Fibroblast of the conjunctiva (primary cell): ENCODE measurements at regions not wholly inside any gene's neighbourhood (a gene's known extent, or its start where the extent isn't known, plus 50 kb on each side); places are given as distances from the start of the nearest gene placed in this dataset.

Experiments used
- DNase-seq: peaks from one replicate; pipeline ENCODE4 v3.0.0-alpha.2; 2010; ENCODE audit warnings: low read depth

DNA sequence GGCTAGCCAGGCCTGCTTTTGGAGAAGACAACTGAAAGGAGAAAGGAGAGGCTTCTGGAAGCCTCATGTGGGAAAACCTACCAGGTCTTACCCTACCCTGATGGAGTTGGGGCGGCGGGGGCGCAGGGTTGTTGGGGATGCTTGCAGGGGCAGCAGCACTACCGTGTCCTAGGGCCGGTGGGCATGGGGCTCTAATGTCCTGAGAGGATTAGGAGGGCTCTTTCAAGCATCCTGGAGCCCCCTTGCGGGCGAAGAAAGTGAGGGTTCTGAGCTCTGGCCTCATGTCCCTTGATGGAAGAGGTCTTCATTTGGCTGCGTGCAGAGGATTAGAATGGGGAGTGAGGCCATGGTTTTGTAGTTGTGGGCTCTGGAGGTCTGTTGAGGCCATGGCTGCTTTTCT, 86.9 kb upstream of the PITX1 start:
- DNase-seq = no peak

DNA sequence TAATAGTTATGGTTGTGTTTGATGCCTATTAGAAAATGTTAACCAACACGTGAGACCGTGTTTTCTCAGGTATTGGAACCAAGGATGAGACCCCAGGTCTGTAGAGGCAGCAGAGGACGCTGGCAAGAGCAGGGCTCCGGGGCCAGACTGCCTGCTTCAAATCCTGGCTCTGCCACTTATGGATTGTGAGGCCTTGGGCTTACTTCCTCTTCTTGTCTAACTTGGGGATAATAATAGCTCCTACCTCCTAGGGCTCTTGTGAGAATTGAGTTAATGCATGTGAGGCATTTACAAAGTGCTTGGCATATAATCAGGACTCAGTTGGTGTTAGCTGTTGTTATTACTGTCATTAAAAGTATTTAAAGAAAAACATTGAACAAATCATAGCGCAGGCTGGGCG, 85.5 kb upstream of the PITX1 start:
- no peak for DNase-seq

DNA sequence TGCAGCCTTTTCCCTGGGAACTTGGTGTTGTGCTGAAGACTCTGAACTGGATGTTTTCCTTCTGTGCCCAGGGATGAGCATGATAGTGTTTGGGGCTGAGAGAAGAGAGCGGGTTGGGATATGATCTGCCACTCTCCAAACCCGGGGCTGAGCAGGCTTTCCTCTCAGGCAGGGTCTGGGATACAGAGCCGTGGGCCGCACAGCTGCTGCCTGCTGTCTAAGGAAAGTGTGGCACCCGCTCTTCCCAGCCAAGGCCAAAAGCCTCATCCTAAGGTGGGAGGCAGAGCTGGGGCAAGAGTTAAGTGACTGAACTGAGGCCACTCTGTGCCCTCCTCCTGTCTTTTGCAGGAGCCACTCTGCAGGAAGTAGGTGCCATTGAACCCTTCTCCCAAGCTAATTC, 83.6 kb upstream of the PITX1 start:
- no peak for DNase-seq

DNA sequence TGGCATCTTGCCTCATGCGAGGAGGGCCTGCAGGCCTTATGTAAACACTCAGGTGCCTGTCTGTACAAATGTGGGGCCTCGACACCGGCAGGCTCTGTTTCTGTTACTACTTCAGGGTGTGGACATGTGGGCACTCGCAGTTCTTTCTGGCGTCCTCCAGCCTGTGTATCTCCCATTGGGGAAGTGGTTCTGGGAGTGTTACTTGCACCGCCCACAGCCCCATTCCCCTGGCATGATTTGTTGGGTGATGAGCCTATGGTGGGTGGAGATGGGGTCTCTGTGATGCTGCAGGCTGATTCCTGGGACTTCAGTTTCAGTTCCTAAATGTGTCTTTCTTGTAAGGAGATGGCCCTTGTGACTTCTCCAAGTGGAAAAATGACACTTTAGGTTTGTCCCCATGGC, 82.1 kb upstream of the PITX1 start:
- no peak for DNase-seq

DNA sequence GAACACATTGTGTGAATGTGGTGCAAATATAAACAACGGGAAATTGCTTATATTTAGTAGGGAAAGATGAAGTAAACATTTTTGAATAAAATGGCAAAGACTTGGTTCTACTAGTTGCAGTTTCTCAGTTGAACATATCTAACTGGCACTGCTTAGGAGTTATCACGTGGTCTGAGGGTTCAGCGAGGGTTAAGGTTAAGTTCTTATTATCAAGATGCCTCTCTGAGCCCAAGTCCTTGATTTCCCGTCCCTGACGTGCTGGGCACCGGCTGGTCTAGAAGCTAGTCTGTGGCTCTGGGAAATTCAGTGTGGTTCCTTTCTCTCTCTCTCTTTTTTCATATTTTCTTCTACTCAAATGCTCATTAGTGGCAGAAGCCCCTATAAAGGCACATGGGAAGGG, 81.6 kb upstream of the PITX1 start:
- no peak for DNase-seq

DNA sequence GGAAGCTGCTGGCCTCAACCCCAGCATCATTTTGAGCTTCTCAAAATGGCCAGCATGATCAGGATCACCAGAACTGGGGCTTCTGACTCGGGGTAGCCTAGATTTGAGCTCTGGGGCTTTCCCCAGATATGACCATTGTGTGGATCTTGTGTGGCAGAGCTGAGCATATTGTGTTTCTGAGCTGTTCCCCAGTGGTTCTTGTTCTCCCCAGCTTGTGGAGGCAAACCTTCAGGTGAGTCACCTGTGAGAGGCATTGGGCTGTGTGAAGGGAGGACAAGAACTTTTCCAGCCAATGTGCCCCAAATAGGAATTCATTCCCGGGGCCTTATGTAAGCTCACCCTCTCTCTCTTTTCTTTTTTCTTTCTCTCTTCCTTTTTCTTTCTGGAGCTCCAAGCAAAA, 80.7 kb upstream of the PITX1 start:
- DNase-seq = no peak

DNA sequence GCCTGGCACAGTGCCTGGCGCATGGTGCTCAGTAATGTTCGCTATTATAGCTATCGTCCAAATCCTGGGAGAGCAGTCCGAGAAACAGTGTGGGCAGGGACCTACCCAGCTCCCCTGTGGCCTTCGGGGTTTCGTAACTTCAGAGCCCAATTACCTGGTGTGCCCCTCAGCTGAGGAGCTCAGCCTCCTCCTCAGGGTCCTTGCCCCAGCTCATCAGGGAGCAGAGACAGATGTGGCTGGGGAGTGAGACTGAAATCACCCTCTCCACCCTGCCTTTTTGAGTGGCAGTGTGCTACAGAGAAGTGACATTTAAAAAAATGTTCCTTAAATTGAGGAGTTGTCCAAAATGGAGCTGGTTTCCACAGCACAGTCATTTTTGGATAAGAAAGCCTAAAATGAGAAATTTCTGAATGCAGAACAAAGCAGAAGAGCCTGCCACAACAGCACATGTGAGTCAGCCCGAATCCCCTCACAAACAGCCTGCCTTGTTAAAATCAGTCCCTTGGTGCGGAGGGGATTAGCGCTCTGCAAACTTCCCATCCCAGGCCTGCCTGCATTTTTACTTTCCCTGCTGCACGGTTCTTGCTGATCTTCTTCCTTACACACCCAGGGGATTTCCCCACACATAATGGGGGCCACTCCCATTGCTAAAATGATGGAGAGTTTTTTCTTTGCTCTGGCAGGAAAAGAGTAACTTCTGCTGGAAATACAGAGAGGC, 78.1 kb upstream of the PITX1 start:
- DNase-seq = no peak

DNA sequence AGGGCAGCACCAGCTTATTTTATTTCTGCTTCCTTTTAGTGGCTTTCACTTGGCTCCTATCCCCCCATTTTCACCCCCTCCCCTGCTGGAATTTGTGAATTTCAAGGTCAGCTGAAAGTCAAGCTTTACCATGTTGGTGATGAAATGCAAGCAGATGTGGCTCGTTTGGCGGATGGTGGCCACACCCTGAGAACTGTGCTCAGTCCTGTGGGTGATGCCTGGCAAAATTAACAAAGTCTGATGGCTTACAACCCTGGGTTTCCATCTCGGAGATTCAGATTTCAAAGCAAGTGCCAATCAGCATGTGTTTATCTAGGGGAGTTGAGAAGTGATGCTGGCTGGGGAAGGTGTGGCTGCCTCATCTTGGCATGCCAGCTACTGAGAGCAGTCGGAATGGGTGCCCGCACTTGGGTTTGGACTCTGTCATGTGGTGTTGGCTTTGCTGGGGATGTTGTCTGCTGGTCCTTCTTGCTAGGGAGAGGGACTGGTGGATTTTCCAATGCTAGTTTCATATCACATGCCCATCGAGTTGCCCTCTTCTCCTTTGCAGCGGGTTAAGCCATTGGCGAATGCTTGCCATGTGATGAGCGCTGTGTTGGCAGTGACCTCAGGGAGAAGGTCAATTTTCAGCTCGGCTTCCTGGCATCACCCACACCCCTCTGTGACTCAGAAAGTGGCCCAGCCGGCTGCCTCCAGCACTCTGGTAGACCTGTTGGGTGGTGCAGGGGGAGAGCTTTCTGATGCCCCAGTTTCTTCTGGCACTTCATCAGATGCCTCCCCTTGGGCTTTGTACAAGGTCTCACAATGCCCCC, 77.0 kb upstream of the PITX1 start:
- DNase-seq = no peak

DNA sequence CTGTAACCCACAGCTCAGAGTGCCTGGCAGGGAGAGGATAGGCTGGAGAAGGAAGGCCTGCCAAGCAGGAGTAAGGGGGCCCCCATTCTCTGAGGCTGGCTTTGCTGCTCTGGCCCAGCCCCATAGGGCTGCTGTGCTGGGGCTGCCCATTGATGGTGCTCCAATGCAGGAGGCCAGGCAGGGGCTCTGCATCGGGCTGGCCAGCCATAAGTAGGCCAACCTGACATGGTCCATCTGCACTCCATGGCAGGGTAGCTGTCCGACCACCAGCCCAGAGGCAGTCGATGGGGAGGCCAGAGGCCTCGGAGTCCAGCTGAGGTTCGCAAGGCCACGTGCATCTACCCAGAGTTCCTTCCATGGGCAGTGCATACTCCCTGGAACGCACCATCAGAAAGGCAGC, 75.0 kb upstream of the PITX1 start:
- no peak for DNase-seq

DNA sequence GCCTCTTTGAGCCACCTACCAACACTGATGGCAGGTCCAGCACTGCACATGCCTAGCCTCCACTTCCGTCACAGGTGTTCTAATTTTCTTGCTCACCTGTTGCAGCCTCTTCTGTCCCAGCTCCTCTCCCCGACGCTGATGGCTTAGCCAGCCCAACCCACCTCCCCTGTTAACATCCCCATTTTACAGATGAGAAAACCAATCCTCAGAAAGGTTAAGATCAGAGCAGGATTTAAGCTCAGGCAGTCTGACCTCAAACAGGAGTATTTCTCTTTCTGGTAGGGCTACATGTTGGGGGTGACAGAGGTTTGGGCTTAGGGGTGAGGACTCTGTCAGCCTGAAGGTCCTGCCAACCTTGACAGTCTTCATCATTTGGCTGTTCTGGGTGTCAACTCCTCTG, 74.5 kb upstream of the PITX1 start:
- no peak for DNase-seq

DNA sequence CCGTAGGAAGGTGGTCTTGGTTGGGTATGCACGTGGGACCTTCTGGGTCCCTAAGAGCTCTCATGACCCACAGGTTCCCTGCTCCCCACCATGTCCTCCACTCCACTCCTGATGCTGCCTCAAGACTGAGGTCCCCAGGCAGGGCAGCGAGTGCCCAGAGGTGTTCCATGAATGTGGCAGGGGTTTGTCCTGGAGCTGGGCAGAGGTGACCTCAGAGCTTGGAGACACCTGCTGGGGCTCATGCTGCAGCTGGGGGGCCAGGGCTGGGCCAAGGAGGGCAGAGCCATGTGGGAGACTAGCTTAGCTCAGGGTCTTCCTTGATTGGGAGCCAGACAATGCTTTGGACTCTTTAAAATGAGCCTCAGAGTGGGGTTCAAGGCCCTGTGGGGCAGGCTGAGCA, 74.0 kb upstream of the PITX1 start:
- DNase-seq = no peak

DNA sequence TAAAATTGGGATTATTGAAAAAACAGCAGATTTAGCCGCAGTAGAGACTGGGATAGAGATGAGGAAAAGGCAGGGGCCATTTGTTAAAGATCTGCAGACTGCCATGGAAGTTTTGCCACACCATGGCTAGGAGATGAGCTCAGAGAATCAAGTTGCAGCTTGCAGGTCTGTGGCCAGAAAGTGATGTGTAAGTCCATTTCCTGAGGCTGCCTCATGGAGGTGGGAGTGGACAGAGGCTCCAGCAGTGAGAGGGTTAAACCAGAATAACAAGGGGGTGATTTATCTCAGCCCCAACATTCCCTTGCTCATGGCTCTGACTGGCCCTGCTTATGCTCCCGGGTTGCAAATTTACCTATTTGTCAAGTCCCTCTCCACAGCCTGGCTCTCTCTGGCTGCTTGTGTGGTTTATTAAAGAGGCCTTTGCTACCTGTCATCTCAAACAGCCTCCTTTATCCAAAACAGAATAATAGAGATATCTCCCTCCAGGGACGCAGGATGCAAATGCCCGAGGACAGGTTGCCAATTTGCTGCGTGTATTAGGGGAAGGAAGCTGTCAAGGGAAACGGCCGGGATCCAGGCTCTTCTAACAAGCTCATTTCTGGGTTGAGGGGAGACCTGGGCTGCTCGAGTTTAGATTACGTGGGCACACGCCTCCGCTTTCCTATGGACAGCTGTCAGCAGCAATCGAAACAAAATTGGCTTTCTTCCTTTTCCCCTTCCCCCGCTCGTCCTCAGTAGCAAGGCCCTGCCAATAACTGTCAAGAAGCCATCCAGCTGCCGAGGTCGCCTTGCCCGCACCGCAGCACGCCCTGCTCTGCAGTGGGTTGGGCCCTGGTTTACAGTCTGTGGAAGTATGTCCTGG, 72.8 kb upstream of the PITX1 start:
- DNase-seq = no peak

DNA sequence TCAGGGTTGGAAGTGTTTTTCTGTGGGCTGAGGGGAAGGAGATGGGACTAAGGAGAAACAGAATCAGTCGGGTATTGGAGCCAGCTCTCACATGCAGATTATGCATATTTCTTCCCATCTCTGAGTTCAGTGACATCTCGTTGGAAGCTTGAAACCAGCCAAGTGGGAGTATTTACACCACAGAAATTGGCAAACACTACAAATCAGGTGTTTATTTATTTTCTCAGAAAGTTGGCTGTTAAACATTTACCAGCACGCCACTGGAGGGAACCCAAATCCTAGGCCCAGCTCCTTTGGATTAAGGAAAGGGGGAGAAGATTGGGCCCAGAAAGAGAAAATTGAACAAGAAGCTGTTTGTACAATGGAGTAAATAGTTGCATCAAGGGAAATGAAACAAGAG, 72.1 kb upstream of the PITX1 start:
- no peak for DNase-seq

DNA sequence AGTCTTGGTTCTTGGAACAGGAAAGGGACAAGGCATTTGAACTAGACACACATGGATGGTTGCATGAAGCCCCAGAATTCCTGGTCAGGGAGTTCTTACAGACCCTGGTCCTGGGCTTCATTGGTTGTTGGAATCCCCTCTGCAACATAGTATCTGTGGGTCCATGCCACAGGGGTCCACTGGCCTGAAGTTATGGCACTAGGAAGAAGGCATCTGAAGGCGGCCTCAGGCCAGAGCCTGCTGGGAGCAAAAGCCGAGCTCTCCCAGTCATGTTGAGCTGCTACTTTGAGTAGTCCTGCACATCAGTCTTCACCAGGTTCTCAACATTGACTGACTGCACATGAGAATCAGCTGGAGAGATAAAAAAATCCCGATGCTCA, 71.1 kb upstream of the PITX1 start:
- no peak for DNase-seq

DNA sequence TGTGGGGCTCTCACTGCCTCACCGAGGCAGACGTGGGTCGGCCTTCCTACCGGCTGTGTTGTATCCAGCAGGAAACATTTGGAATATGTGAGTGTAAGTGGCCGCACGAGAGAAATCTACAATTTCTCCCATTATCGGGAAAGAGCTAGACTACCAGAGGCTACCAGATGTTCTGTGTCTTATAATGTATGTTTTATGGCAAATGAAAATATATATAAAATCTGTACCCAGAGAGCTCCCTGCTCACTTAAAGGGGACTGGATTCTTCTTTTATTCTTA, 69.5 kb upstream of the PITX1 start:
- DNase-seq = no peak

DNA sequence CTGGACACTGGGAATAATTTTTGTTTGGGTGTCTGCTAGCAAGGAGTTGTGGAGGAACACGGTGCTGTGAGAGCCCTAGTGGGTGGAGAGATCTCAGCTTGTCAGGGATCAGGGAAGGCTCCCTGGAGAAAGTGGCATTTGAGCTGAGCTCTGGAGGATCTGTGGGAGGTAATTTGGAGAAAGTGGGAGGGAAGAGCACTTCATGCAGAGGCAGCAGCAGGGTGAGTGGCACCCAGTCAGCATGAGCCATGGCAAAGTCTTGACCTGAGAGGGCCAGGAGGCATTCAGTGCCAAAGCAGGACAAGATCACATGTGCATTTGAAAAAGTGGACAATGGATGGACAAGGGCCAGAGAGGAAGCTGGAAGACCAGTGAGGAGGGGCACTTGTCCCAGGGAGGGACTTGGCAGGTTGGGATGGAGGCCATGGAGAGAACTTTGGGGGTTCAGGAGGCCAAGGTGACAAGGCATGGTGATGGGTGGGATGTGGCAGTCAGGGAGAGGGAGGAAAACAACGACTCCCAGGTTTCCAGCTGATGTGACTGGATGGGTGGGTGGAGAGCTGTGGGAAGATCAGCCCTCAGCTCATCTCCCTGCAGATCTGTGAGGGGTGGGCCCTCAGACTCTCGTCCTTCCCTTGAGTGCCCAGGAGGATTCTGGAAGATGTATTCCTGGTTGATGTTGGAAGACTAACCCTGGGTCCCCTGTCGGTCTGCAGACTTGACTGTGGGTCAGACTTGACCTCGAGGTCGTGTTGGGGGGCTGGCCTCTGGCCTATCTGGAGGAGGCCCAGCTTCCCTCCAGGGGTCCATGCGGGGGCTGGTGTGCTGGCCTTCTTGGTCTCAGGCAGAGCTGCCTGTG, 68.9 kb upstream of the PITX1 start:
- no peak for DNase-seq

DNA sequence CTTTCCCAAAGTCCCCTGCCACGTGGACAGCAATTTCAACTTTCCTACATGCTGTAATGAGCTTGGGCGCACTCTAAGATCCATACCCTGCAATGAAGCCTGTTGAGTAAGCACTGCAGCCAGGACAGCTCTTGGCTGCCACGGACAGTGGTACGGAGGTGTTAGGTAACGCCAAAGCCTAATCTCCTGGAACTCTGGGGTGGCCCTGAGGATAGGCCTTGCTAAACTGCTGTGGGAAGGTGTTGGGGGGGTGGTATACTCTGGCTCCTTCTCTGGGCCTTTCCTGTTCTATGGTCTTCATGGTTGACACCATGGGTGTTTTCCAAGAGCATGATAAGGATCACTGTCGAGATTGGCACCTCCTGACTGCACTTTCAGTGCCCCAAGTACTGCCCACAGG, 66.4 kb upstream of the PITX1 start:
- no peak for DNase-seq

DNA sequence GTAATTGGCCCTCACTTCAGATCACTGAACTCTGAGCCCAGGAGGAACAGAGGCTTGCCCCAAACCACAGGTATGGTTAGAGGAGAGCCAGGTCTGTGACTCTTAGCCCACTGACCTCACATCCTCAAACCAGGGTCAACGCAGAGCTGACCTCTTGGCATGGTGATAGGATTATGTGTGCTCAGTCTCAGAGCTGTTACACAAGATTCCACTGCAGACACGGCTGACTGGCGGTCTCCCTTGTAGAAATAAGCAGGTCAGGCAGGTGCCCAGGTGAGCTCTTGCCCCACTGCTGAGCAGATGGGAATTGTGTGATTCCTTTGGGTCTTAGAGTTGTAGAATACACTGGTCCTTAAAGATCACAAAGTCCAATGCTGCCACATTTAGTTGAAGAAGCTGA, 66.0 kb upstream of the PITX1 start:
- DNase-seq = no peak

DNA sequence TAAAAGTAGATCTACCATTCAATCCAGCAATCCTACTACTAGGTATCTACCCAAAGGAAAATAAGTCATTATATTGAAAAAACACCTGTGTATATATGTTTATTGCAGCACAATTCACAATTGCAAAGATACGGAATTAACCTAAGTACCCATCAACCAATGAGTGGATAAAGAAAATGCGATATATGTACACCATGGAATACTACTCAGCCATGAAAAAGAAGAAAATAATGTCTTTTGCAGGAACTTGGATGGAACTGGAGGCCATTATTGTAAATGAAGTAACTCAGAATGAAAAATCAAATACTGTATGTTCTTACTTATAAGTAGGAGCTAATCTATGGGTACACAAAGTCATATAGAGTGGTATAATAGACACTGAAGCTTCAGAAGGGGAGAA, 63.4 kb upstream of the PITX1 start:
- no peak for DNase-seq

DNA sequence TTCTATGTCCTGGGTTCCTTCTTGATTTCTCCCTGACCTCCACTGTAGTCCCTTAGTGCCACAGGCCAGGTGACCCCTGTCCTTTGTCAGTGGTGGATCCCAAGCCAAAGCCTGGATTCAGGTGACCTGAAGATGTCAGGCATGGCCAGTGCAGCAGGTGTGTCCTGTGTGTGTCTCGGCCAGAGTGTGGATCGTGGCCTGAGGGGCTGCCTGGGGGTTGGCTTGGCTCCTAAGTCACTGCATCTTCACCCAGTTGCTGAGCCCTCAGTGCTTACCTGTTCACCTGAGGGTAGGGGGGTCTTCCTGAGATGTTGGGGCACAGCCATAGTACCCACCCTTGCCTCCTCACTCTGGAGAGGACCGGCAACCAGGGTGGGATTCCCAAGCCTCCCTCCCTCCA, 61.8 kb upstream of the PITX1 start:
- DNase-seq = no peak

DNA sequence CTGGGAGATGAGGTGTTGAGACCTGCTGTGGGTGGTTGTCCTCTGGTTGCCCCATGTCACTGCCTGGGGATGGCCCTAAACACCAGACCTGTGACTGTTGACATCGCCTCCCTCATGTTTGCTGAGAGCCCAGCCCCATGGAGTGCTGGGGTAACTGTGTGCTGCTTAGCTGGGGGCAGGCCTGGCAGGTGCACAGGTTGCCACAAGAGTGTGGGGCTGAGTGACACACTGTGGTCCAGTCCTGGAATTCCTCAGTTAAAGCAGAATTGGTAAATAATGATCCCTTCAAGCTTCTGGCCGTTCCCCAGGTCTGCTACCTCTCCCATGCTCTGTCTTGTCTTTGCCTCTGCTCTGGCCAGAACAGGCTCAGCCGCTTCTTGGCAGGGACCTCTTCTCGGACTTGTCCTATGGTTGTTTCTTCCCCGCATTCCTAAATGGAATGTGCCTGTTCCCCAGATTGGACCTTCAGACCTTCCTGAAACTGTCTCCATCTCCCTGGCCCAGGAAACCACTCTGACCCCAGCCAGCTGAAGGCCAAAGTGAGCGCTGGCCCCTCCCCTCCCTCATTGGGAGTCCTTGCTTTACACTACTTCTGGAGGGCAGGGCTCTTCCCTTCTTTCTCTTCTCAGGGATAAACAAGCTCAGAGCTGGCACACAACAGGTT, 61.2 kb upstream of the PITX1 start:
- DNase-seq = no peak
